Neural cell (in vitro differentiated cells): ENCODE measurements at regions not wholly inside any gene's neighbourhood (a gene's known extent, or its start where the extent isn't known, plus 50 kb on each side); places are given as distances from the start of the nearest gene placed in this dataset.
"Not testable (repeated sequence)": the region's sequence is repeated elsewhere in the genome, so short reads cannot be mapped to it uniquely, and the experiment has no call there.

ENCODE experiments used
- H2AFZ ChIP-seq: fragments of 200-600, 300-800 bp; sonication (generic), shearing (Covaris generic); 2 replicates; pipeline ENCODE4 v1.6.0; 2014; ENCODE audit warnings: low read depth, mild to moderate bottlenecking, antibody characterized with exemption, low read length, moderate library complexity
- H3F3A ChIP-seq: fragments of 200-600 bp; shearing (Covaris generic); 2 replicates; pipeline ENCODE4 v1.6.1; 2016; ENCODE audit warnings: mild to moderate bottlenecking, moderate library complexity, mixed read lengths, antibody characterized with exemption, low read length; ENCODE audit not compliant: insufficient read depth, poor library complexity, severe bottlenecking
- H3K27ac ChIP-seq: fragments of 200-600, 300-800 bp; sonication (generic), shearing (Covaris generic); 2 replicates; pipeline ENCODE4 v1.5.1; 2014; ENCODE audit warnings: mild to moderate bottlenecking, low read length, moderate library complexity
- H3K27me3 ChIP-seq: fragments of 300-800, 200-600 bp; sonication (generic), shearing (Covaris generic); 2 replicates; pipeline ENCODE4 v1.6.0; 2014; ENCODE audit warnings: mild to moderate bottlenecking, low read depth, low read length, moderate library complexity; ENCODE audit not compliant: insufficient read depth
- H3K36me3 ChIP-seq: fragments of 300-800, 200-600 bp; sonication (generic), shearing (Covaris generic); 2 replicates; pipeline ENCODE4 v1.5.1; 2014; ENCODE audit warnings: mild to moderate bottlenecking, antibody characterized with exemption, low read length, moderate library complexity; ENCODE audit not compliant: insufficient read depth
- H3K4me2 ChIP-seq: fragments of 300-800, 200-600 bp; sonication (generic), shearing (Covaris generic); 2 replicates; pipeline ENCODE4 v1.6.0; 2014; ENCODE audit warnings: mild to moderate bottlenecking, low read length
- H3K4me3 ChIP-seq: fragments of 300-800, 200-600 bp; sonication (generic), shearing (Covaris generic); 2 replicates; pipeline ENCODE4 v1.5.1; 2014; ENCODE audit warnings: mild to moderate bottlenecking, low read length, moderate library complexity
- H3K79me2 ChIP-seq: fragments of 200-600 bp; shearing (Covaris generic); replicated peaks from 2 replicates; pipeline ENCODE4 v1.6.0; 2014; ENCODE audit warnings: mild to moderate bottlenecking, low read length, moderate library complexity; ENCODE audit not compliant: insufficient read depth
- H3K9ac ChIP-seq: fragments of 300-800, 200-600 bp; sonication (generic), shearing (Covaris generic); 2 replicates; pipeline ENCODE4 v1.6.1; 2016; ENCODE audit warnings: mild to moderate bottlenecking, low read length, mixed read lengths
- H3K9me2 ChIP-seq: fragments of 200-600 bp; shearing (Covaris generic); 2 replicates; pipeline ENCODE4 v1.6.1; 2016; ENCODE audit warnings: mild to moderate bottlenecking, low read length, mixed read lengths; ENCODE audit not compliant: insufficient read depth
- H3K9me3 ChIP-seq: fragments of 200-600, 300-800 bp; sonication (generic), shearing (Covaris generic); 2 replicates; pipeline ENCODE4 v1.6.1; 2016; ENCODE audit warnings: mild to moderate bottlenecking, mixed run types, low read length, moderate library complexity, mixed read lengths
- H4K20me1 ChIP-seq: fragments of 200-600 bp; shearing (Covaris generic); 2 replicates; pipeline ENCODE4 v1.6.1; 2016; ENCODE audit warnings: mild to moderate bottlenecking, mixed run types; ENCODE audit not compliant: insufficient read depth
- CTCF ChIP-seq: fragments of 450-650 bp; IDR thresholded peaks from 2 replicates; pipeline ENCODE4 v1.5.1; 2014; ENCODE audit warnings: antibody characterized with exemption, mild to moderate bottlenecking, moderate library complexity; ENCODE audit not compliant: poor library complexity, severe bottlenecking
- EP300 ChIP-seq: fragments of 450-650 bp; conservative IDR thresholded peaks from 2 replicates; pipeline ENCODE4 v1.6.1; 2014; ENCODE audit warnings: antibody characterized with exemption, mild to moderate bottlenecking, moderate library complexity; ENCODE audit not compliant: poor library complexity, severe bottlenecking
- POLR2AphosphoS5 ChIP-seq: IDR thresholded peaks from 2 replicates; pipeline ENCODE4 v1.6.1; 2012
- REST ChIP-seq: IDR thresholded peaks from 2 replicates; pipeline ENCODE4 v1.6.1; 2012; ENCODE audit warnings: borderline replicate concordance
- SMC3 ChIP-seq: fragments of 450-650 bp; conservative IDR thresholded peaks from 2 replicates; pipeline ENCODE4 v1.6.1; 2014; ENCODE audit warnings: antibody characterized with exemption, mild to moderate bottlenecking, moderate library complexity; ENCODE audit not compliant: poor library complexity
- TAF1 ChIP-seq: IDR thresholded peaks from 2 replicates; pipeline ENCODE4 v1.6.1; 2012; ENCODE audit warnings: low read depth

GRCh38 chr7:121498816-121499215 is 102.7 kb upstream of the FAM3C start:
- Histone ChIP-seq H2AFZ (no peak overlapping the region), H3K9me2 (no peaks in the 10 kb centered on the region), H3K4me3 (no peak overlapping the region), H3K9me3 (no peaks in the 10 kb centered on the region), H3K27ac (no peak overlapping the region), H3K9ac (no peak overlapping the region), H3K27me3 (no peaks in the 10 kb centered on the region), H4K20me1 (no peaks in the 10 kb centered on the region), H3F3A (no peaks in the 10 kb centered on the region), H3K79me2 (peaks cover 62% of the 10 kb centered on the region), H3K36me3 (no peaks in the 10 kb centered on the region), H3K4me2 (no peak overlapping the region)
- TF ChIP-seq CTCF (no peak), TAF1 (no peak), SMC3 (no peak), REST (no peak)

GRCh38 chr7:121497545-121497944 is 101.4 kb upstream of the FAM3C start:
- H4K20me1 ChIP-seq, H3K36me3 ChIP-seq: not testable (repeated sequence)

GRCh38 chr7:121494516-121494915 is 98.4 kb upstream of the FAM3C start:
- Histone ChIP-seq H3F3A (no peaks in the 10 kb centered on the region), H3K27ac (no peak overlapping the region), H3K79me2 (peaks cover 42% of the 10 kb centered on the region), H3K4me2 (no peak overlapping the region), H3K9ac (no peak overlapping the region), H3K36me3 (no peaks in the 10 kb centered on the region), H2AFZ (no peak overlapping the region), H4K20me1 (no peaks in the 10 kb centered on the region), H3K4me3 (no peak overlapping the region), H3K9me3 (no peaks in the 10 kb centered on the region), H3K9me2 (no peaks in the 10 kb centered on the region), H3K27me3 (no peaks in the 10 kb centered on the region)
- TF ChIP-seq TAF1 (no peak), POLR2AphosphoS5 (no peak), EP300 (no peak), REST (no peak), SMC3 (no peak)

More at GRCh38 chr7:121497545-121497944, 101.4 kb upstream of the FAM3C start:
- H3K4me3 ChIP-seq, H2AFZ ChIP-seq, H3K9me2 ChIP-seq, H3K27me3 ChIP-seq, H3K27ac ChIP-seq, H3F3A ChIP-seq, H3K4me2 ChIP-seq, H3K9ac ChIP-seq, H3K9me3 ChIP-seq: not testable (repeated sequence)
- peaks cover 54% of the 10 kb centered on the region for H3K79me2 ChIP-seq
